ENCODE measurements at regions not wholly inside any gene's neighbourhood (a gene's known extent, or its start where the extent isn't known, plus 50 kb on each side); places are given as distances from the start of the nearest gene placed in this dataset.

DNA sequence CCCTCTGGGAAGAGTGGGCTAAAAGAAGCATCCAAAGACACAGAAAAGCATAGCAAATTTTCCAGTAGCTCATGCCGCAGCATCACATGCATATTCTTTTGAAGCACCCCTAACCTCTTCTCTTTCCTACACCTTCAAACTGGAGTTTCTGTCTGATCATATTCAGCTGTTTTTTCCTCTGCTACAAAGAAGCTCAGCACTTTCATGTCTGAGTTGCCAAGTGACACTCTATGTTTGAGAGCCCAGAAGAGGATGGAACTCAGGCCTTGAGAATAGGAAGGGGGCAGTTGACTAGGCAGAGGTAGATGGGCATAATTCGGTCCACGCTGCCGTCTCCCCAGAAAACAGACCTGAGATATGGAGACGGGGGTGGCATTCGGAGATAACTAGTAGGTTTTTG, 489.6 kb upstream of the NR2F2 start:
- H3K9me3 ChIP-seq (ENCODE audit: low read length) = no peaks in the 10 kb centered on the region
- ChIA-PET POLR2A (no interaction called here), CTCF (ENCODE audit: low intra/inter-chr PET ratio, low total read pairs) (no interaction called here)
- H4K20me1 ChIP-seq (ENCODE audit: insufficient read depth, low read length) = no peaks in the 10 kb centered on the region
- FAIRE-seq = no peak
- H3K4me3 ChIP-seq (replicated peaks in 1 of 3; ENCODE audit: insufficient read depth in 1 of 3, low read depth in 2 of 3, low read length in 3 of 3) = no peak overlapping the region
- H3K4me2 ChIP-seq (ENCODE audit: low read depth, low read length) = no peak overlapping the region
- no peaks in the 10 kb centered on the region for H3K79me2 ChIP-seq (ENCODE audit: insufficient read depth, low read length)
- in situ Hi-C loops (cut with HindIII; ENCODE audit: extremely low pct_ligation_motif_present, low pct_unique_long_range_greater_than_20kb) (no loop called here), intact Hi-C loops (cut with micrococcal nuclease; ENCODE audit: unreplicated experiment) (no loop called here)
- no peaks in the 10 kb centered on the region for H3K27me3 ChIP-seq (ENCODE audit: control insufficient read depth in 1 of 2, insufficient read depth in 2 of 2, low read length in 2 of 2)
- TF ChIP-seq TAF1 (CRISPR knock-in tag; IDR thresholded peaks at IDR 0.05) (no peak), ZFX (CRISPR knock-in tag; IDR thresholded peaks at IDR 0.05; ENCODE audit: low read depth) (no peak), ZNF7 (CRISPR knock-in tag; IDR thresholded peaks at IDR 0.05) (no peak)
- H2AFZ ChIP-seq (ENCODE audit: low read length) = no peak overlapping the region
- no peak for DNase-seq (ENCODE audit: low spot score)
- H3K4me1 ChIP-seq (ENCODE audit: insufficient read depth, low read length) = peaks cover 4% of the 10 kb centered on the region; the same call in 1 of the 2 replicates
- no TSS peak for BruUV-seq (replicated peaks)
- no peak overlapping the region for H3K27ac ChIP-seq (ENCODE audit: extremely low read length, insufficient read depth, low read length)
- H3K36me3 ChIP-seq (replicated peaks in 1 of 2; ENCODE audit: control insufficient read depth in 1 of 2, insufficient read depth in 2 of 2, low read length in 2 of 2) = no peaks in the 10 kb centered on the region
- no peak for ATAC-seq
- H3K9ac ChIP-seq (ENCODE audit: insufficient read depth, low read depth, low read length) = no peak overlapping the region
- 80% methylated on average over 6 of the region's 6 CpGs for WGBS (ENCODE audit: low lambda C conversion rate)

DNA sequence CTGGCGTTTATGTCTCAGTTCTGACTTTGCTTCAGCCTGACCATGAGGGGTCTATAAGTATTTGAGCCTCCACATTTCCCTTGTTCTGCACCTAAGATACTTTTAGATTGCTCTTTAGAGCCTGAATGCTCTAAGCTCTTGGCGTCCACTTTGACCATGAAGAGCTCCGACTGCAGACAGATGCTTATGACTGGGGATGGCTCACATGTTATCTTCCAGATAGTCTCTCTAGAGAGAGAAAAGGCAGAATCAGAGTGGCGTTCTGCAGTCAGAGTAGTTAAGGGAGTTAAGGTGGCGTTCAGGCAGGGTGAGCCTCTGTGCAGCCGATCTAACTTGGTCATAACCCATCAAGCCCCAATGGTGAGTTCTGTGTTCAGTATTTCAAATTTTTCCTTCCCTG, 487.9 kb upstream of the NR2F2 start:
- H3K79me2 ChIP-seq (ENCODE audit: insufficient read depth, low read length) = no peaks in the 10 kb centered on the region
- ChIA-PET POLR2A (no interaction called here), CTCF (ENCODE audit: low intra/inter-chr PET ratio, low total read pairs) (no interaction called here)
- H3K9ac ChIP-seq (ENCODE audit: insufficient read depth, low read depth, low read length) = no peak overlapping the region
- no peak for DNase-seq (ENCODE audit: low spot score)
- FAIRE-seq = no peak
- H4K20me1 ChIP-seq (ENCODE audit: insufficient read depth, low read length) = no peaks in the 10 kb centered on the region
- BruUV-seq (replicated peaks) = no TSS peak
- no peak for ATAC-seq
- intact Hi-C loops (cut with micrococcal nuclease; ENCODE audit: unreplicated experiment) (no loop called here), in situ Hi-C loops (cut with HindIII; ENCODE audit: extremely low pct_ligation_motif_present, low pct_unique_long_range_greater_than_20kb) (no loop called here)
- peaks cover 8% of the 10 kb centered on the region; the same call in 1 of the 2 replicates for H3K4me1 ChIP-seq (ENCODE audit: insufficient read depth, low read length)
- H3K36me3 ChIP-seq (replicated peaks in 1 of 2; ENCODE audit: control insufficient read depth in 1 of 2, insufficient read depth in 2 of 2, low read length in 2 of 2) = no peaks in the 10 kb centered on the region
- WGBS (ENCODE audit: low lambda C conversion rate) = 65% methylated on average over 6 of the region's 6 CpGs
- H3K27me3 ChIP-seq (ENCODE audit: control insufficient read depth in 1 of 2, insufficient read depth in 2 of 2, low read length in 2 of 2) = no peaks in the 10 kb centered on the region
- no peak overlapping the region for H3K4me2 ChIP-seq (ENCODE audit: low read depth, low read length)
- no peak overlapping the region for H2AFZ ChIP-seq (ENCODE audit: low read length)
- H3K27ac ChIP-seq (ENCODE audit: extremely low read length, insufficient read depth, low read length) = no peak overlapping the region
- H3K9me3 ChIP-seq (ENCODE audit: low read length) = no peaks in the 10 kb centered on the region
- H3K4me3 ChIP-seq (replicated peaks in 1 of 3; ENCODE audit: insufficient read depth in 1 of 3, low read depth in 2 of 3, low read length in 3 of 3) = no peak overlapping the region
- TF ChIP-seq, protein P1, sequence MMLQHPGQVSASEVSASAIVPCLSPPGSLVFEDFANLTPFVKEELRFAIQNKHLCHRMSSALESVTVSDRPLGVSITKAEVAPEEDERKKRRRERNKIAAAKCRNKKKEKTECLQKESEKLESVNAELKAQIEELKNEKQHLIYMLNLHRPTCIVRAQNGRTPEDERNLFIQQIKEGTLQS (CRISPR knock-in tag; IDR thresholded peaks at IDR 0.05) = no peak
- no peak for TF ChIP-seq PAXIP1 (CRISPR knock-in tag; conservative IDR thresholded peaks at IDR 0.05)
- no peak for TF ChIP-seq PHF8 (CRISPR knock-in tag; IDR thresholded peaks at IDR 0.05)
- no peak for TF ChIP-seq MTF2 (CRISPR knock-in tag; IDR thresholded peaks at IDR 0.05; ENCODE audit: borderline replicate concordance)
- TF ChIP-seq NR2F1 (CRISPR knock-in tag; IDR thresholded peaks at IDR 0.05) = no peak
- TF ChIP-seq, protein P2, sequence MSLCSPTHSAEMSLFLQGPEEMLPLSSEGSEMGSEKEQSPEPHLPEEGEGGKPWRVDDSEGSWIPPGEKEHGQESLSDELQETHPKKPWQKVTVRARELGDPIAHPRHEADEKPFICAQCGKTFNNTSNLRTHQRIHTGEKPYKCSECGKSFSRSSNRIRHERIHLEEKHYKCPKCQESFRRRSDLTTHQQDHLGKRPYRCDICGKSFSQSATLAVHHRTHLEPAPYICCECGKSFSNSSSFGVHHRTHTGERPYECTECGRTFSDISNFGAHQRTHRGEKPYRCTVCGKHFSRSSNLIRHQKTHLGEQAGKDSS (CRISPR knock-in tag; IDR thresholded peaks at IDR 0.05; ENCODE audit: borderline replicate concordance, low read depth) = no peak
- TF ChIP-seq IRX3 (CRISPR knock-in tag; IDR thresholded peaks at IDR 0.05; ENCODE audit: borderline replicate concordance, low read depth) = no peak
- TF ChIP-seq SAFB2 (CRISPR knock-in tag; IDR thresholded peaks at IDR 0.05; ENCODE audit: borderline replicate concordance, low read depth) = no peak
- no peak for TF ChIP-seq ZNF441 (CRISPR knock-in tag; IDR thresholded peaks at IDR 0.05; ENCODE audit: borderline replicate concordance)
